ENCODE measurements at regions not wholly inside any gene's neighbourhood (a gene's known extent, or its start where the extent isn't known, plus 50 kb on each side); places are given as distances from the start of the nearest gene placed in this dataset.

GRCh38 chr3:22492342-22492741 lies 710.8 kb upstream of the UBE2E2 start:
- Histone ChIP-seq H3K27me3 (replicated peaks; ENCODE audit: insufficient read depth, low read depth, low read length, poor library complexity) (no peaks in the 10 kb centered on the region), H3K4me3 (ENCODE audit: low read depth, low read length, poor library complexity, severe bottlenecking) (no peak overlapping the region), H3K36me3 (ENCODE audit: insufficient read depth, low read length, poor library complexity, severe bottlenecking) (no peaks in the 10 kb centered on the region), H3K9me3 (ENCODE audit: low read depth, low read length, poor library complexity, severe bottlenecking) (peaks cover 20% of the 10 kb centered on the region), H3K4me1 (ENCODE audit: insufficient read depth, low read length, poor library complexity, severe bottlenecking) (no peaks in the 10 kb centered on the region), H3K27ac (ENCODE audit: low read depth, low read length, poor library complexity, severe bottlenecking) (no peak overlapping the region)
- ChIA-PET CTCF (no interaction called here), POLR2A (ENCODE audit: low non-redundant PET) (no interaction called here)
- TF ChIP-seq CTCF (conservative IDR thresholded peaks at IDR 0.05; ENCODE audit: low read depth, low read length): no peak
- no peak for TF ChIP-seq EZH2 (IDR thresholded peaks at IDR 0.05; ENCODE audit: borderline replicate concordance, low read depth, low read length, poor library complexity, severe bottlenecking)
- intact Hi-C loops (cut with micrococcal nuclease; ENCODE audit: unreplicated experiment): no loop called here
- no TSS peak for BruUV-seq (replicated peaks)
- no peak for DNase-seq (ENCODE audit: low spot score)

- TF ChIP-seq EZH2 (IDR thresholded peaks at IDR 0.05; ENCODE audit: borderline replicate concordance, low read depth, low read length, poor library complexity, severe bottlenecking): no peak
- TF ChIP-seq CTCF (conservative IDR thresholded peaks at IDR 0.05; ENCODE audit: low read depth, low read length): no peak
- no peaks in the 10 kb centered on the region for H3K36me3 ChIP-seq (ENCODE audit: insufficient read depth, low read length, poor library complexity, severe bottlenecking)
- no peaks in the 10 kb centered on the region for H3K27me3 ChIP-seq (replicated peaks; ENCODE audit: insufficient read depth, low read depth, low read length, poor library complexity)
- intact Hi-C loops (cut with micrococcal nuclease; ENCODE audit: unreplicated experiment): no loop called here
- H3K4me3 ChIP-seq (ENCODE audit: low read depth, low read length, poor library complexity, severe bottlenecking): no peak overlapping the region
- DNase-seq (ENCODE audit: low spot score): no peak
- H3K4me1 ChIP-seq (ENCODE audit: insufficient read depth, low read length, poor library complexity, severe bottlenecking): no peaks in the 10 kb centered on the region
- CTCF ChIA-PET: no interaction called here
- POLR2A ChIA-PET (ENCODE audit: low non-redundant PET): no interaction called here
- H3K9me3 ChIP-seq (ENCODE audit: low read depth, low read length, poor library complexity, severe bottlenecking): peaks cover 25% of the 10 kb centered on the region
- no peak overlapping the region for H3K27ac ChIP-seq (ENCODE audit: low read depth, low read length, poor library complexity, severe bottlenecking)
- no TSS peak for BruUV-seq (replicated peaks)
These were observed 707.9 kb upstream of the UBE2E2 start for GRCh38 chr3:22495241-22495640.

- ChIA-PET CTCF (no interaction called here), POLR2A (ENCODE audit: low non-redundant PET) (no interaction called here)
- Histone ChIP-seq H3K27me3 (replicated peaks; ENCODE audit: insufficient read depth, low read depth, low read length, poor library complexity) (no peaks in the 10 kb centered on the region), H3K27ac (ENCODE audit: low read depth, low read length, poor library complexity, severe bottlenecking) (no peak overlapping the region), H3K36me3 (ENCODE audit: insufficient read depth, low read length, poor library complexity, severe bottlenecking) (no peaks in the 10 kb centered on the region), H3K4me1 (ENCODE audit: insufficient read depth, low read length, poor library complexity, severe bottlenecking) (no peaks in the 10 kb centered on the region), H3K4me3 (ENCODE audit: low read depth, low read length, poor library complexity, severe bottlenecking) (no peak overlapping the region), H3K9me3 (ENCODE audit: low read depth, low read length, poor library complexity, severe bottlenecking) (peaks cover 21% of the 10 kb centered on the region)
- BruUV-seq (replicated peaks): no TSS peak
- TF ChIP-seq EZH2 (IDR thresholded peaks at IDR 0.05; ENCODE audit: borderline replicate concordance, low read depth, low read length, poor library complexity, severe bottlenecking) (no peak), CTCF (conservative IDR thresholded peaks at IDR 0.05; ENCODE audit: low read depth, low read length) (no peak)
- DNase-seq (ENCODE audit: low spot score): no peak
- intact Hi-C loops (cut with micrococcal nuclease; ENCODE audit: unreplicated experiment): no loop called here
These were observed 707.3 kb upstream of the UBE2E2 start for GRCh38 chr3:22495791-22496190.
